HG03442 (cell line): ENCODE measurements at regions not wholly inside any gene's neighbourhood (a gene's known extent, or its start where the extent isn't known, plus 50 kb on each side); places are given as distances from the start of the nearest gene placed in this dataset.
A peak's percentile ranks its signal among the peaks of the same experiment; 100 is the strongest.

Experiments used
- ATAC-seq: cut with Tn5 transposase; IDR thresholded peaks from one replicate; pipeline ENCODE4 v1.9.1; 2021; ENCODE audit warnings: mild to moderate bottlenecking, moderate library complexity; ENCODE audit not compliant: unreplicated experiment

DNA sequence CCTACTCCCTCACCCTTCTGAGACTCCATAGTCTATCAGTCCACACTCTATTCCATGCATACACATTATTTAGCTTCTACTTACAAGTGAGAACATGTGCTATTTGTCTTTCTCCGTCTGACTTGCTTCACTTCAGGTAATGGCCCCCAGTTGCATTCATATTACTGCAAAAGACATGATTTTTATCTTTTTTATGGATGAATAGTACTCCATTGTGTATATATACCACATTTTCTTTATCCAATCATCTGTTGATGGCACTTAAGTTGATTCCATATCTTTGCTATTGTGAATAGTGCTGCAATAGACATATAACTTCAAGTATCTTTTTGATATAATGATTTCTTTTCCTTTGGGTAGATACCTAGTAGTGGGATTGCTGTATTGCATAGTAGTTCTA lies 171.8 kb downstream of the DACT1 start:
- no peak for ATAC-seq

GRCh38 chr14:58812050-58812910 lies 174.5 kb downstream of the DACT1 start:
- ATAC-seq = peak; percentile 79

- no peak for ATAC-seq
Measured at GRCh38 chr14:58813745-58814144, 176.0 kb downstream of the DACT1 start.

GRCh38 chr14:58814466-58814865 lies 176.7 kb downstream of the DACT1 start:
- no peak for ATAC-seq

DNA sequence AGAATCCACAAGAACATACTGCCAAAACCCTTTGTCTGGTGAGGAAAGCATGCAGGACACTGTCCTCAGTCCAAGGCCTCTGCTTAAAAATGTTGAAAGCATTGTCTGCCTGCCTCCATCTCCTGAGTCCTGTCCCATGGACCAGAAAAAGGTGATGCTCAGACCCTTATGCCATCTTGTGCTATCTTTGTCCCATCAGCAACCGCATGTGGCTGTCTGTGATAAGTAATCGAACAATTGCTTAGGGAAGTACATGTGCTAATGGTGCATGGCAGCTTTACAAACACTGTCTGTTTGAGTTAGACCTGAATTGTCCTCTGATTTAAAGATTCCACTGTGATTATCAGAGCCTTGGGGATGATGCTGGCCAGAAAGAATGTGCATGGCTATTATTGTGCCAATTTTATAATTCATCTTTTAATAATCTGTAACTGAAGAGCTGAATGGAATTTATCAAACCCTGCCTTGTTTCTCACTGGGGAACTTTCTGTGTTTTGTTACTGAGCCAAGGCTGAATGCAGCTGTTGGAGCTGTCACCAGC lies 177.5 kb downstream of the DACT1 start:
- no peak for ATAC-seq

GRCh38 chr14:58815794-58816193 lies 178.0 kb downstream of the DACT1 start:
- no peak for ATAC-seq

- no peak for ATAC-seq
Measured at GRCh38 chr14:58816416-58817115, 178.8 kb downstream of the DACT1 start.

GRCh38 chr14:58817846-58818245 lies 180.1 kb downstream of the DACT1 start:
- no peak for ATAC-seq

GRCh38 chr14:58820032-58820431 lies 182.3 kb downstream of the DACT1 start:
- no peak for ATAC-seq

DNA sequence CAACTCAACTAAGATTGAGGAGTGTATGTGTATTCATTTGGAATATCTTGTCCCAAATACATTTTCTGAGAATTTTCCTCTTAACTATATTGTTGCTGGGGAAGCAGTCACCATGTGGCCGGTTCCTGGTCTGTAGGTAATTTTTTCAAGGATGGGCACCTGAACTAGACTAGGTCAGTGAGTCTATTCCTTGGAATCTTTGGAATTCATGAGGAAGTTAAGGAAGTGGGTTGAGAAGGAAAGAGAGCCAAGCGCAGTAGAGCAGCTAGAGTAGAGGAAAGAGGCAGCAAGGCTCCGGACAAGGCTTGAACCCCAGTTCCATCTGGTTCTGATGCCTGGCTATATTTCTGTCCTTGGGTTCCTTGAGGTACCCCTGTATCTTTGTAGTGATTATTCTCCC lies 183.7 kb downstream of the DACT1 start:
- ATAC-seq = no peak

DNA sequence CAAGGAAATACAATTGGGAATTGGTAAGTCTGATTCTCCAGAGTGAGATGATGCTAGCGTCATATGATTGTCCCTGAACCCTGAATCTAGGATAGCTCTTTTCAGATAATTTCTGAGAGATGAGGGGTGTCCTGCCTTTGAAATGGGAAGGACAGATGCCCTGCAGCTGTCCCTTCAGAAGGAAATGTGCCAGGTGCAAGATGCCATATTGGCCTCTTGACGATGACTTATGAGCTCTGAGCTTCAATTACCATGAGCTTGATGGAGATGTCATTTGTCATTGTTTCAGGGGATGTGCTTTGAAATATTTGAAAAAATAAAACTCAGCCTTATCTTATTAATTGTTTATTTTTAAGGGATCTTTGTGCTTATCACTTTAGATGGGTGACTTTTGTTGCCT lies 185.1 kb downstream of the DACT1 start:
- no peak for ATAC-seq

- ATAC-seq = no peak
Measured at GRCh38 chr14:58823312-58823711, 185.6 kb downstream of the DACT1 start.

- ATAC-seq = no peak
Measured at GRCh38 chr14:58824106-58824505, 186.3 kb downstream of the DACT1 start.

- no peak for ATAC-seq
Measured at GRCh38 chr14:58824796-58825195, 187.0 kb downstream of the DACT1 start.

DNA sequence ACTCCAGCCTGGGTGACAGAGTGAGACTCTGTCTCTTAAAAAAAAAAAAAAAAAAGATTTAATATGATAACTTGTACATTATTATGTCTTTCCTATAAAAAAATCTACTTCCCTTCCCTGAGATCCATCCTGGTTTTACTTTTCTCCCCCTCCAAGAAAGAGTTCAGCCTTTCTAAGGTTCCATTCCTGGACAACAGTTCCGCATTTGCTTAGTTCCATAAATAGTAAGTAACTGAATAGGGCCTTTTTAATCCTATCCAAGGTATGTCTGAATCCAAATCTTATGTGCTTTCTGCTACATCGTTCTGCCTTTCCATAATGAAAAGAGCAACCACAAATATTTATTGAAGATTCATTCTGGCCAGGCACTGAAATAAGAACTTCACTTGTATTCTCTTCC lies 187.8 kb downstream of the DACT1 start:
- no peak for ATAC-seq

GRCh38 chr14:58826845-58827686 lies 189.3 kb downstream of the DACT1 start:
- no peak for ATAC-seq

DNA sequence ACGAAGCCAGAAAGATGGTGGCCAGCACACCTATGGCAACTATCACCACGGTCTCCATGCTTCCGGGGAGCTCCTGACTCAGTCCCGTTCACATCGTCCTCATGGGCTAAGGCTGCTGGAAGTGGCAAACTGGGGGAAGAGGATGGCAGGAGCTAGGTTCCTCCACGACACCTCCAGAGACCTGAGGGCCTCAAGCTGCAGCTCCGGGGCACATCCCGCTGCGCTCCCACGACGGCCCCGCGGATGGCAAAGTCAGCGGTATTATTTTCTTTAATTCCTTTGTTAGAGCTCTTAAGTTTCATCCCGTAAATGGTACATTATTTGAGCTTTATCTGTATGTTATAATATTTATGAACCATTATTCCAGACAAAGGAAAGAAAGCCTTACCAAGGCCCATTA lies 190.5 kb downstream of the DACT1 start:
- no peak for ATAC-seq

DNA sequence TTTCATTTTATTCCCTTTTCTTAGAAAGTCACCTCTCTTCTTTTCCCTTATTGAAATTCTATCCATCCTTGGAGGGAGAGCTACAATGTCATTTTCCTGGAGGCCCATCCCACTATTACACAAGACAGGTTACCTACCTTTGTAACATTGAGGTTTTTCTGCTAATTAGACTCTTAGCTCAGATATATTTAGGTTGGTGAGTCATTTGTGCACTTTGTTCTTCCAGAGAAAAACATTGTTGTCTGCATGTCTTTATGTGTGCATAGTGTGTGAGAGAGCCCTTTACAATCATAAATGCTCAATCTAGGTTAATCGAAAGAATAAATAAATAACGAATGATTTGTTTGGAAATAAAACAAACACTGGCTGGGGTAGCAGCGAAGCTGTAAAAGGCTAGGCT lies 191.8 kb downstream of the DACT1 start:
- ATAC-seq = no peak

DNA sequence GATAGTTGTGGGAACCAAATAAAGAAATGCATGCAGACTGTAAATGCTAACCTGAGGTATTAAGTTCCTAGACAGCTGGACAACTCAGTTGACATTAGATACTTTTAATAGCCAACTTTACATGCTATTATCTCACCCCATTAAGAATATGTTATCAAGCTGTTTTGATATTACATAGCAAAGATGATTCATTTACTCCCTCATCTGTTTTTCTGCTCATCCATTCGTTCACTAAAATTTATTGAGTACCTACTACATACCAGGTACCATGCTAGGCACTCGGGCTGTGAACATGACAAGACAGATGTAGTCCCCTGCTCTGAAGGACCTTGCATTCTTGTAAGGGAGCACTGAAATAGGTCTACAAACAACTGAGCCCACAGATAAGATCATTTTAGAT lies 192.4 kb downstream of the DACT1 start:
- ATAC-seq = no peak

DNA sequence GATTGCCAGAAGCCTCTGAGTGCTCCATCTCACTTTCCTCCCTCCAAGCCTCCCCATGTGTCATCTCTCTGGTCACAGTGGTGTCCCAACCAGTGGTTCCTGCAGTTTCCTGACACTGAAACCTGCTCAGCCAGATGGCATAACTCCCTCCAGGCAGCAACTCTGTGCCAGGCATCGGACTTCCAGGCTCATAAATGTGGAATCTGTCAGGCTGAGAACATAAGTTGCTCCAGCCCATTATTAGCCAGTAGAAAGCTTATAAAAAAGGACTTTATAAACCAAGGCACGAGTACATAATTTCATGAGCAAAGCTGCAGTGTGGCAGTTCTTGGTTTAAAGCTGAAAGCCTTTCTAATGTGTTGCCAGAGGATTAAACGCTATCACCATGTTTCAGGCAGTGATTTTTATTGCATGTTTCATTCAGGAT lies 194.3 kb downstream of the DACT1 start:
- ATAC-seq = no peak
